ENCODE measurements at regions not wholly inside any gene's neighbourhood (a gene's known extent, or its start where the extent isn't known, plus 50 kb on each side); places are given as distances from the start of the nearest gene placed in this dataset.

DNA sequence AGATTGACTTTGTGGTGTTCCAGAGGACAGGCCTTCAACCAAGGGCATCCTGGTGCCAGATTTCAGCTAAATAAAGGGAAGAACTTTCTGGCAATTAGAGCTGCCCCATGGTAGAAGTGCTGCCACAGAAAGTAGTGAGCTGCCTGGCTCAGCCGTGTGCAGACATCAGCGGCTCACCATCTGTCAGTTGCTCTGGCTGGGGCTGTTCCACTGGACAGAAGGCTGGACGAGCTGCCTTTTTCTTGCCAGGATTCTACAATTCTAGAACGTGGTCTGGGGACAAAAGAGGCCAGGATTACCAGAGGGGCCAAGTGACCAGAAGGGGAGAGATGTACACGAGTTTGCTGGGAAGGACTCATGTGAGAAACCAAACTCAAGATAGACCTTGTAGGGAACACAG, 107.0 kb upstream of the RPL38 start:
- H4K20me1 ChIP-seq (replicated peaks in 1 of 2; ENCODE audit: control insufficient read depth in 1 of 2, insufficient read depth in 2 of 2, low read length in 2 of 2): no peaks in the 10 kb centered on the region
- H2BK120ac ChIP-seq (replicated peaks; ENCODE audit: low read depth, low read length): no peak overlapping the region
- H2BK5ac ChIP-seq (ENCODE audit: low read depth, low read length): no peak overlapping the region
- no peak overlapping the region for H3K4me2 ChIP-seq (ENCODE audit: insufficient read depth in 1 of 2, low read depth in 2 of 2, low read length in 2 of 2)
- H3K27ac ChIP-seq (ENCODE audit: low read depth, low read length): no peak overlapping the region
- H3K4me1 ChIP-seq (replicated peaks in 1 of 4; ENCODE audit: control insufficient read depth in 3 of 4, insufficient read depth in 4 of 4, low read length in 3 of 4): peaks cover 0 to 7% (median 4%) of the 10 kb centered on the region in 4 experiments; a peak in 3 of 7 replicates
- H3K4me3 ChIP-seq (ENCODE audit: extremely low read depth in 1 of 4, insufficient read depth in 2 of 4, low read depth in 3 of 4, low read length in 4 of 4): no peak overlapping the region
- H2BK15ac ChIP-seq (ENCODE audit: low read length): no peak overlapping the region
- H3K9ac ChIP-seq (replicated peaks in 1 of 4; ENCODE audit: extremely low read depth in 1 of 4, low read depth in 3 of 4, low read length in 3 of 4): no peak overlapping the region
- ChIA-PET CTCF (ENCODE audit: partially characterized antibody) (interaction anchor here (0.6 to 1.6 kb wide), 3 partner anchors 10 to 103 kb away, joined by 3 to 4 read pairs (median 3); no protein-coding TSS in a partner anchor), POLR2A (ENCODE audit: partially characterized antibody) (no interaction called here)
- H2AFZ ChIP-seq (ENCODE audit: low read length): no peak overlapping the region
- H4K91ac ChIP-seq (replicated peaks; ENCODE audit: insufficient read length, low read length): no peak overlapping the region
- H3K23ac ChIP-seq (ENCODE audit: insufficient read length): no peak overlapping the region
- WGBS, 2 experiments (ENCODE audit: extremely low coverage in 1 of 2, insufficient coverage in 1 of 2, insufficient read length in 1 of 2, insufficient replicate concordance in 2 of 2, low coverage in 1 of 2, low lambda C conversion rate in 2 of 2, missing lambda C conversion rate in 1 of 2): 78% methylated on average over 5 of the region's 5 CpGs; no CpG with 5 or more reads in 1 of the 2 experiments
- H2AK5ac ChIP-seq (ENCODE audit: low read depth, low read length): no peak overlapping the region
- no peaks in the 10 kb centered on the region for H3K27me3 ChIP-seq (replicated peaks in 1 of 4; ENCODE audit: control insufficient read depth in 3 of 4, extremely low read depth in 1 of 4, insufficient read depth in 3 of 4, low read length in 3 of 4)
- no peaks in the 10 kb centered on the region for H3K79me1 ChIP-seq (ENCODE audit: low read depth, low read length)
- TF ChIP-seq EGR1 (IDR thresholded peaks at IDR 0.05; ENCODE audit: borderline replicate concordance, low read depth, low read length): no peak
- no peak for TF ChIP-seq YY1 (IDR thresholded peaks at IDR 0.05; ENCODE audit: low read depth, low read length)
- no peak for TF ChIP-seq TCF12 (IDR thresholded peaks at IDR 0.05; ENCODE audit: low read depth, low read length)
- TF ChIP-seq CBX5 (IDR thresholded peaks at IDR 0.05; ENCODE audit: low read depth, low read length): no peak
- TF ChIP-seq KDM4A (IDR thresholded peaks at IDR 0.05; ENCODE audit: low read depth, low read length, severe bottlenecking): no peak
- no peak for TF ChIP-seq EP300 (IDR thresholded peaks at IDR 0.05; ENCODE audit: borderline replicate concordance in 1 of 2, low read depth in 2 of 2, low read length in 2 of 2)
- no peak for TF ChIP-seq CBX8 (IDR thresholded peaks at IDR 0.05; ENCODE audit: borderline replicate concordance, low read depth, low read length)
- TF ChIP-seq KDM5A (IDR thresholded peaks at IDR 0.05; ENCODE audit: low read length): no peak
- no peak for TF ChIP-seq ASH2L (IDR thresholded peaks at IDR 0.05; ENCODE audit: low read length)
- no peak for TF ChIP-seq KDM1A (IDR thresholded peaks at IDR 0.05; ENCODE audit: borderline replicate concordance, low read length)
- no peak for TF ChIP-seq SRF (IDR thresholded peaks at IDR 0.05; ENCODE audit: low read depth, low read length)
- no peak for TF ChIP-seq SP4 (IDR thresholded peaks at IDR 0.05; ENCODE audit: low read length)
- TF ChIP-seq SP2 (IDR thresholded peaks at IDR 0.05; ENCODE audit: low read length): no peak
- no peak for TF ChIP-seq BACH1 (IDR thresholded peaks at IDR 0.05; ENCODE audit: low read length)
- H4K5ac ChIP-seq (ENCODE audit: insufficient read length, low read depth, low read length): no peak overlapping the region
- no peak overlapping the region for H4K8ac ChIP-seq (ENCODE audit: extremely low read depth, insufficient read depth, low read length)
- no peak overlapping the region for H3K14ac ChIP-seq (ENCODE audit: insufficient read length)
- H2BK12ac ChIP-seq (ENCODE audit: low read depth, low read length): no peak overlapping the region
- H2BK20ac ChIP-seq (ENCODE audit: low read length): no peak overlapping the region
- H3K36me3 ChIP-seq (ENCODE audit: control insufficient read depth in 2 of 4, insufficient read depth in 4 of 4, low read length in 3 of 4): no peaks in the 10 kb centered on the region
- H3K18ac ChIP-seq (ENCODE audit: extremely low read depth, low read length): no peak overlapping the region
- no peaks in the 10 kb centered on the region for H3K79me2 ChIP-seq (ENCODE audit: control insufficient read depth in 1 of 2, insufficient read depth in 2 of 2, low read length in 2 of 2)
- FAIRE-seq (no peak), DNase-seq (ENCODE audit: low read depth in 1 of 2, low spot score in 2 of 2) (no peak)
- H3K23me2 ChIP-seq (ENCODE audit: low read depth, low read length): peaks cover 7% of the 10 kb centered on the region; the same call in 1 of the 2 replicates
- no peak overlapping the region for H3K56ac ChIP-seq (replicated peaks; ENCODE audit: insufficient read length, low read depth, low read length)
- H3K4ac ChIP-seq (replicated peaks; ENCODE audit: insufficient read length, low read depth, low read length): no peak overlapping the region
- H3K9me3 ChIP-seq (ENCODE audit: insufficient read depth in 2 of 2, low read depth in 1 of 2, low read length in 1 of 2): peaks cover 0 to 4% of the 10 kb centered on the region in 2 experiments; a peak in 1 of 4 replicates
